Calu3 (cell line): ENCODE measurements at regions not wholly inside any gene's neighbourhood (a gene's known extent, or its start where the extent isn't known, plus 50 kb on each side); places are given as distances from the start of the nearest gene placed in this dataset.

Experiments
- BruUV-seq: library from RNA; stranded (reverse); fragments of 400-500 nt; replicated peaks from 2 replicates; lab custom pipeline; 2021; lab: Mats Ljungman, UMichigan
- CTCF ChIA-PET: fragments of 300-600 bp; sonication (Branson Sonifier 250); formaldehyde crosslinking; loops from one replicate; lab custom pipeline; 2022; ENCODE audit warnings: antibody characterized with exemption; lab: Charles Lee
- DNase-seq: peaks from one replicate; pipeline ENCODE4 v3.0.0; 2022
- H3K27ac Mint-ChIP-seq: one replicate; pipeline ENCODE4 v1.8.0; 2022; ENCODE audit warnings: mixed read lengths; ENCODE audit not compliant: unreplicated experiment
- H3K27me3 Mint-ChIP-seq: one replicate; pipeline ENCODE4 v1.8.0; 2022; ENCODE audit warnings: mixed read lengths; ENCODE audit not compliant: unreplicated experiment
- H3K36me3 Mint-ChIP-seq: one replicate; pipeline ENCODE4 v1.8.0; 2022; ENCODE audit warnings: mild to moderate bottlenecking, moderate library complexity, mixed read lengths; ENCODE audit not compliant: insufficient read depth, unreplicated experiment
- H3K4me1 Mint-ChIP-seq: one replicate; pipeline ENCODE4 v1.8.0; 2022; ENCODE audit warnings: mild to moderate bottlenecking, low read depth, mixed read lengths; ENCODE audit not compliant: unreplicated experiment
- H3K4me3 Mint-ChIP-seq: one replicate; pipeline ENCODE4 v1.8.0; 2022; ENCODE audit warnings: mild to moderate bottlenecking, low read depth, moderate library complexity, mixed read lengths; ENCODE audit not compliant: unreplicated experiment
- H3K9me3 Mint-ChIP-seq: one replicate; pipeline ENCODE4 v1.8.0; 2022; ENCODE audit warnings: low read depth, mixed read lengths; ENCODE audit not compliant: unreplicated experiment
- CTCF ChIP-seq: fragments of 200-600 bp; IDR thresholded peaks from one replicate; pipeline ENCODE4 v1.8.0; 2022; ENCODE audit warnings: antibody characterized with exemption; ENCODE audit not compliant: unreplicated experiment
- intact Hi-C: fragments of 100-400 bp; cut with micrococcal nuclease; formaldehyde crosslinking; loops from one replicate; pipeline ENCODE4 v1.10.0; 2022; ENCODE audit not compliant: unreplicated experiment

GRCh38 chr3:180401226-180401625 lies 200.7 kb upstream of the TTC14 start:
- Mint-ChIP-seq H3K4me1 (peaks cover 64% of the 10 kb centered on the region), H3K9me3 (no peaks in the 10 kb centered on the region), H3K36me3 (no peaks in the 10 kb centered on the region), H3K4me3 (no peak overlapping the region), H3K27ac (no peak overlapping the region), H3K27me3 (no peaks in the 10 kb centered on the region)
- intact Hi-C loops = loop anchor here (5.0 to 10.0 kb wide), 4 partner anchors 149 to 589 kb away; no protein-coding TSS in a partner anchor
- no peak for TF ChIP-seq CTCF
- peak; percentile 20 for DNase-seq
- CTCF ChIA-PET = no interaction called here
- no TSS peak for BruUV-seq

GRCh38 chr3:180402471-180403073 lies 199.4 kb upstream of the TTC14 start:
- no peaks in the 10 kb centered on the region for H3K9me3 Mint-ChIP-seq
- no peak for TF ChIP-seq CTCF
- DNase-seq = peak; percentile 22
- H3K27me3 Mint-ChIP-seq = no peaks in the 10 kb centered on the region
- CTCF ChIA-PET = no interaction called here
- no peaks in the 10 kb centered on the region for H3K36me3 Mint-ChIP-seq
- intact Hi-C loops = loop anchor here (5.0 to 10.0 kb wide), 4 partner anchors 150 to 590 kb away; no protein-coding TSS in a partner anchor
- no TSS peak for BruUV-seq
- H3K4me3 Mint-ChIP-seq = peak overlapping the region; percentile 7
- peak overlapping the region; percentile 35 for H3K27ac Mint-ChIP-seq
- H3K4me1 Mint-ChIP-seq = peaks cover 52% of the 10 kb centered on the region

GRCh38 chr3:180403156-180403555 lies 198.8 kb upstream of the TTC14 start:
- no TSS peak for BruUV-seq
- no peaks in the 10 kb centered on the region for H3K27me3 Mint-ChIP-seq
- no peak for DNase-seq
- no peak overlapping the region for H3K4me3 Mint-ChIP-seq
- no peaks in the 10 kb centered on the region for H3K36me3 Mint-ChIP-seq
- no peaks in the 10 kb centered on the region for H3K9me3 Mint-ChIP-seq
- CTCF ChIA-PET = no interaction called here
- intact Hi-C loops = loop anchor here (5.0 to 10.0 kb wide), 4 partner anchors 151 to 591 kb away; no protein-coding TSS in a partner anchor
- peaks cover 47% of the 10 kb centered on the region for H3K4me1 Mint-ChIP-seq
- no peak for TF ChIP-seq CTCF
- peak overlapping the region; percentile 35 for H3K27ac Mint-ChIP-seq

- H3K36me3 Mint-ChIP-seq = no peaks in the 10 kb centered on the region
- CTCF ChIA-PET = no interaction called here
- DNase-seq = peak; percentile 70
- H3K9me3 Mint-ChIP-seq = peaks cover 13% of the 10 kb centered on the region
- no peak for TF ChIP-seq CTCF
- H3K27ac Mint-ChIP-seq = peak overlapping the region; percentile 83
- no TSS peak for BruUV-seq
- no peaks in the 10 kb centered on the region for H3K27me3 Mint-ChIP-seq
- H3K4me1 Mint-ChIP-seq = peaks cover 62% of the 10 kb centered on the region
- no peak overlapping the region for H3K4me3 Mint-ChIP-seq
- intact Hi-C loops = loop anchor here (10.0 kb wide), 1 partner anchor 484 kb away; no protein-coding TSS in a partner anchor
Measured at GRCh38 chr3:180408654-180409053, 193.3 kb upstream of the TTC14 start.
